ENCODE measurements at regions not wholly inside any gene's neighbourhood (a gene's known extent, or its start where the extent isn't known, plus 50 kb on each side); places are given as distances from the start of the nearest gene placed in this dataset.
"Not testable (repeated sequence)": the region's sequence is repeated elsewhere in the genome, so short reads cannot be mapped to it uniquely, and the experiment has no call there.

- no peak for DNase-seq (ENCODE audit: low spot score)
Measured at GRCh38 chr10:2246747-2247146, 509.4 kb upstream of the ADARB2 start.

DNA sequence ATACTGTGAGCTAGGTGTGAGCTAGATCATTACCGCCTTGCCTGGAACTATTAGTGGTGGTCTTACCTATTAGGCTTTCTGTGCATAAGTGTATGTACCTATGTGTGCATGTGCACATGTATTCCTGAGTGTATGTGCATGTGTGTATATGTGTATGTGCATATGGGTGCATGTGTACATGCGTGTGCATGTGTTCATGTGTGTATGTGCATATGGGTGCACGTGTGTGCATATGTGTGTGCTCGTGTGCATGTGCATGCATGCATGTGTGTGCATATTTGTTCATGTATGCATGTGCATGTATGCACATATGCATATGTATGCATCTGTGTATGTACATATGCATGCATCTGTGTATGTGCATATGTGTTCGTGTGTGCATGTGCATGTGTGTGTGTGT, 508.3 kb upstream of the ADARB2 start:
- no peak for DNase-seq (ENCODE audit: low spot score)

- no peak for DNase-seq (ENCODE audit: low spot score)
Measured at GRCh38 chr10:2244471-2244870, 507.1 kb upstream of the ADARB2 start.

GRCh38 chr10:2236876-2237275, 499.6 kb upstream of the ADARB2 start:
- no peak for DNase-seq (ENCODE audit: low spot score)

DNA sequence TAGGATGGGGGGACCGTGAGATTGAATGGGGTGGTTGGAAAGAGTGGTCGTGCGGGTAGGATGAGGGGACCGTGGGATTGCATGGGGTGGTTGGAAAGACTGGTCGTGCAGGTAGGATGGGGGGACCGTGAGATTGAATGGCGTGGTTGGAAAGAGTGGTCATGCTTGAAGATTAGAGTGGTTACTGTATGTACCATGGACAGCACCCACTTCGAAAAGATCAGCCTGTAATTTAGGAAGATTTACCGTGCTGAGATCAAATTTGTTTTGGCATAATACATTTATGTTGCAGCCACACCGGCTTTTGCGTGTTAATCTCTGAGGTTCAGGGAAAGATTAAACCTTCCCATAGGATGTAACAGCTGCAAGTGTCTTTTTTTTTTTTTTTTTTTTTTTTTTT, 495.2 kb upstream of the ADARB2 start:
- no peak for DNase-seq (ENCODE audit: low spot score)

DNA sequence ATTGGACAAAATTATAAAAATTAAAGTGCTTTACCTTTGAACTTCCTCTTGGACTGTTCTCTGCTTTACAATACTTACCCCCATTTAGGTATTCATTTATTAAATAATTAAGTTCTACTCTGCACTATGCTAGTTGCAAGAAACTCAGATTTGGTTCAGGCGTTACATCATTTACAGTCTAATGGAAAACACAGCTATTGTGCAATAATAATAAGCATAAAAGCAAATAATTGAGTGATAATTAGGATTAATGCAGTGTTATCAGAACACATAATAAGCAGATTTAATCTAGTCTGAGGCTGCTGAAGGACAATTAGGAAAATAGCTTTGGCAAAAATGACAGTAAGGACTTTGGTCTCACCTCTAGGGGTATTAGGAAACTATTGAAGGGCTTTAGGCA, 493.2 kb upstream of the ADARB2 start:
- DNase-seq (ENCODE audit: low spot score): no peak

GRCh38 chr10:2228320-2228901, 491.1 kb upstream of the ADARB2 start:
- no peak for DNase-seq (ENCODE audit: low spot score)

- no peak for DNase-seq (ENCODE audit: low spot score)
Measured at GRCh38 chr10:2225609-2226008, 488.3 kb upstream of the ADARB2 start.

- no peak for DNase-seq (ENCODE audit: low spot score)
Measured at GRCh38 chr10:2223548-2224320, 486.4 kb upstream of the ADARB2 start.

- no peak for DNase-seq (ENCODE audit: low spot score)
Measured at GRCh38 chr10:2222631-2223030, 485.3 kb upstream of the ADARB2 start.

- no peak for DNase-seq (ENCODE audit: low spot score)
Measured at GRCh38 chr10:2214805-2215204, 477.5 kb upstream of the ADARB2 start.

DNA sequence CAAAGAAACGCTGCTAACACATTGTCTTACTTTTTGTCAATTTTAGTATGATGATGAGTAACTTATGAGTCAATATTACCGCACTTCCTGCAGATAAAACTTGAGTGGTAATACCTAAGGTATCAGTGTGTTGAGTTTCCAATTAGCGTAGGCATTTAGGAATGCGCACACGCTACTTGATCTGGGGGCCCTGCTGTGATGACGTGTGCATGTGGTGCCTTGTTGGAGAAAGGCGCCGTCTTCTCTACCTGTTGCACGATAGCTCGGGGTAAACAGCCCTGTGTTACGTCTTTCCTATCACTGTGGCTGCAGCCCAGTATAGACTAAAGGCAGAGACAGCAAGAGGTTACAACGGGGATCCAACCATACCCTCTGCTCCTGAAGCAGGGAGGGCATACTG, 476.8 kb upstream of the ADARB2 start:
- no peak for DNase-seq (ENCODE audit: low spot score)

DNA sequence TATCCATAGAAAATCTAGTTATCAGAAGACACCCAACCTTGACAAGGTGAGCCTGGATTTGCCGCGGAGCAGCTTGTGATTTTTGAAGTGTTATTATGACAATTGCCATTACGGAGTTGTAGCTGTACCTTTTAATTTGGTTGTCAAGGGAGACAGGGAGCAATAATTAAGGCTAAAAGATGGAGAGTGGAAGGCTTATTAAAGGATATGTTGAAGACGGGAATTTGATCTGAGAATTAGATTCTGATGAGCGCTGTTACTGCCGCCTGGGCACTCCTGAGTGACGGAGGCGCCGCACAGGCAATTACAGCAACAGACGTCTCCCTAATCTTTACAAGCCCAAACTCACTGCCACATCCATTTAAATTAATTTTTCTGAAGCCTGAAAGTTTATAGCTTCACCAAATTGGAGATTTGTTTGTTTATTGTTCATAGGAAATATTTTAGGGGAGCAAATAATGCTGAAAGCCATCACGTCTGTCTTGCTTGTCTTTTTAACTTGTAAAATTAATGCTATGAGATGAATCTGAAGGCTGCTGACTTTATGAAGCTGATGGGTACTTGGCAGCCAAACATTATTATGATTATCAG, 475.0 kb upstream of the ADARB2 start:
- no peak for DNase-seq (ENCODE audit: low spot score)

GRCh38 chr10:2210088-2210487, 472.8 kb upstream of the ADARB2 start:
- DNase-seq (ENCODE audit: low spot score): no peak

DNA sequence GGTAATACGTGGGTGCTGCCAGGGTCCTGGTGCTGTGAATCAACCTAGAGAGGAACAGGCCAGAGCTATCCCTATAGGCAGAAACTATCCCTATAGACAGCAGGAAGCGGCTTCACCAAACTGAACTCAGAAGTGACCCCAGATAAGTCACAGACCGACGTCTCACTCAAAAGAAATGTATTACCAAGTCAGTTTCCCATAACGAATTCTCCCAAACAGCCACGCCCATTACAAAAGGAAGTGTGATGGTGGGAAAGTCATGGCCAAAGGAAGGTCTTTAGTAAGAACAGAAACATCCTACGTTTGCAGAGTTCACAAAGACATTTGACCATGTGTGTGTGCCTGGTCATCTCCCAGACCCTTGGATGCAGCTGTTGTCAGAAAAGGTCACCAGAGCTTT, 470.8 kb upstream of the ADARB2 start:
- no peak for DNase-seq (ENCODE audit: low spot score)

DNA sequence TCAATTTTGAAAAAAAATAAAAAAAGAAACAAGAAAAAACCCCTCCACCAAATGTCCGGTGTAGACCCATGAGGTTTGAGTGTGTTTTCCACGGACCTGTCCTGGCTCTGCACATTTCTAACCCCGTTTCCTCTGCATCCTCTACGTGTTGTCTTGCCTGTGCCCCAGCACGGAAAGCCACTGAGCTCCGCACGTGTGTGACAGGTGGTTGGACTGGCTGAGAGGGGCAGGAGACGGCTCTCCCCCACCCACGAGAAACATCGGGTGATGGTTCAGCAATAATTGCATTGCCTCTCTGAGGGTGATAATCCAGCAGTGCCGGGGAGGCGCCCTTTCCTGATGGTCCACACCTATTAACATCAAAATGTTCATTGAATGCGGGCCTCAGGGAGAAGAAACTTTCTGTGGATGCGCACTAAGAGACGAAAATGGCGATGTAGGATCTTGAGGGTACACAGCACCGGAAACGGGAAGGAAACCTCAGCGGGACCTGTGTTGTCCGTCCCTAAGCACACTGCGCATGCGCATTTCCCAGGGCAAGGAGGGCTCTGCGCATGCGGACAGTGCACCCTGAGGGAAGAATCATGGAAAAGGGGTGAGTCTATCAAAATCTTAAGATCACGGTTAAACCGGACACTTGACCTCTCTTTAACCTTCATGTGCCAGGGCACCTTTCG, 470.1 kb upstream of the ADARB2 start:
- DNase-seq (ENCODE audit: low spot score): no peak

- DNase-seq (ENCODE audit: low spot score): no peak
Measured at GRCh38 chr10:2205406-2205805, 468.1 kb upstream of the ADARB2 start.

DNA sequence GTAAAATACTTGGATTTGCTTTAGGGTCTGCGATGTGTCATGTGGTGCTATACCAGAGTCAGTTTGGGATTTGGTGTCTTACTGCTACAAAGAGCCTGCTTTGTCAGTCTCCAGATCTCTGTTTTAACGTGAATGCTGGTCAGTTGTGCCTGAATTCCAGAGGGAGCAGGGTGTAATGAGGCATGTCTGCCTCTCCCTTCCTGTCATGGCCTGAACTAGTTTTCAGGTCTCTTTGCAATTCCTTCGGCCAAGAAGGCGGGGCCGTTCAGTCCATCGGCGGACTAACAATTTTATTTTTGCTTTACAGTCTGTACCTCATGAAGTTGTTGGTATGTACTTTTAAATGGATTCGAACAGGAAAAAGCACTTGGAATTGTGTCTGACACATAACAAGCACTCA, 465.1 kb upstream of the ADARB2 start:
- DNase-seq (ENCODE audit: low spot score): no peak

- DNase-seq (ENCODE audit: low spot score): no peak
Measured at GRCh38 chr10:2201534-2202099, 464.3 kb upstream of the ADARB2 start.

GRCh38 chr10:2197663-2198062, 460.3 kb upstream of the ADARB2 start:
- no peak for DNase-seq (ENCODE audit: low spot score)

- no peak for DNase-seq (ENCODE audit: low spot score)
Measured at GRCh38 chr10:2196272-2196671, 458.9 kb upstream of the ADARB2 start.

DNA sequence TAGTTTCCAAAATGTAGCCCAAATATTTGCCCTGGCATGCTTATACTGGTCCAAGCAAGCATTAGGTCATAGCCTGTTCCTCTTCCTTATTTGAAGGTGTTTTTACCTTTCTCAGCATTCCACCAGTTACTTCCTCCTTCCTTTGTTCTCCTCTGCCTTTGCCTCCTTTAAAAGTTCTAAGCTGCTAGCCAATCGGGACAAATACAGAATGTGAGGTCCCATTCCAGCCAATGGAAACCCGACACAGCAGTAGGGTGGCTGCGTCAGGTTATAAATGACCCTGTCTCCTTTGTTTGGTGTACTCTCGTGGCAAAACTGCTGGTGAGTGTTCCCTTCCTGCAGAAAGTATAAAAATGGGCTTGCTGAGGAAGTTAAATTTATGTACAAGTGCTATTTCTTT, 452.0 kb upstream of the ADARB2 start:
- not testable (repeated sequence) for DNase-seq (ENCODE audit: low spot score)

DNA sequence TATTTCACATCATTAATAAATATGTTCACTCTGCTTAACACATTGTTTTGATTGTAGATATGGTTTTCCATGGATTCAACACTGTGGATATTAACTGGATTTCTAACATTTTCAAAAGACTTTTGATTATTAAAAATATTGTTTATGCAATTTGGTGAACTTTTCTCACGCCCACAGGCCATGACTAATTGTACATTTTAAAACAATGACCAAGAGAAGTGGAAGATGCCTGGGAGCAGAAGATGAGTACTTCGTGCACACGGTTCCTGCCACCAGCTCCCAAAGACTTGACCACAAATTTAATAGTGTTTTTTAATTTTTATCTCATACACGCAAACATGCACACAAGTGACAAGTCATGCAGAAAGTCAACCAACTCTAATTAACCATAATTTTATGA, 451.0 kb upstream of the ADARB2 start:
- DNase-seq (ENCODE audit: low spot score): no peak

Data from GM03348 (cell line).